ENCODE measurements at regions not wholly inside any gene's neighbourhood (a gene's known extent, or its start where the extent isn't known, plus 50 kb on each side); places are given as distances from the start of the nearest gene placed in this dataset.
A peak's percentile ranks its signal among the peaks of the same experiment; 100 is the strongest.

GRCh38 chr9:86705490-86705889 lies 241.8 kb downstream of the GAS1 start:
- no peaks in the 10 kb centered on the region for H3K36me3 ChIP-seq (ENCODE audit: low read depth)
- no peaks in the 10 kb centered on the region for H3K4me1 ChIP-seq (ENCODE audit: low read depth)
- intact Hi-C loops (cut with DNase I, micrococcal nuclease) = no loop called here
- TF ChIP-seq, protein P1, sequence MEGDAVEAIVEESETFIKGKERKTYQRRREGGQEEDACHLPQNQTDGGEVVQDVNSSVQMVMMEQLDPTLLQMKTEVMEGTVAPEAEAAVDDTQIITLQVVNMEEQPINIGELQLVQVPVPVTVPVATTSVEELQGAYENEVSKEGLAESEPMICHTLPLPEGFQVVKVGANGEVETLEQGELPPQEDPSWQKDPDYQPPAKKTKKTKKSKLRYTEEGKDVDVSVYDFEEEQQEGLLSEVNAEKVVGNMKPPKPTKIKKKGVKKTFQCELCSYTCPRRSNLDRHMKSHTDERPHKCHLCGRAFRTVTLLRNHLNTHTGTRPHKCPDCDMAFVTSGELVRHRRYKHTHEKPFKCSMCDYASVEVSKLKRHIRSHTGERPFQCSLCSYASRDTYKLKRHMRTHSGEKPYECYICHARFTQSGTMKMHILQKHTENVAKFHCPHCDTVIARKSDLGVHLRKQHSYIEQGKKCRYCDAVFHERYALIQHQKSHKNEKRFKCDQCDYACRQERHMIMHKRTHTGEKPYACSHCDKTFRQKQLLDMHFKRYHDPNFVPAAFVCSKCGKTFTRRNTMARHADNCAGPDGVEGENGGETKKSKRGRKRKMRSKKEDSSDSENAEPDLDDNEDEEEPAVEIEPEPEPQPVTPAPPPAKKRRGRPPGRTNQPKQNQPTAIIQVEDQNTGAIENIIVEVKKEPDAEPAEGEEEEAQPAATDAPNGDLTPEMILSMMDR (IDR thresholded peaks at IDR 0.05) = no peak
- no peak for DNase-seq
- H3K4me3 ChIP-seq = no peak overlapping the region
- ATAC-seq = no peak
- no peaks in the 10 kb centered on the region for H3K9me3 ChIP-seq

DNA sequence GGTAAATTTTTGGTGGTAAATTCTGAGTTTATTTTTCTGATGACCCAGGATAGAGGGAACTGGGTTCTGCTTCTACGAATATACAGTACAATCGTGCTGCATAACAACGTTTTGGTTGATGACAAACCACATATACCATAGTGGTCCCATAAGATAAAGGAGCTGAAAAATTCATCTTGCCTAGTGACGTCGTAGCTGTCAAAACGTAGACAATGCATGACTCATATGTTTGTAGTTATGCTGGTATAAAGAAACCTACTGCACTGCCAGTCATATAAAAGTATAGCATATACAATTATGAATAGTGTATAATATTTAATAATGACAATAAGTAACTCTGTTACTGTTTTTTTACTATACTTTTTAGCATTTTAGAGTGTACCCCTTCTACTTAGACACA lies 244.0 kb downstream of the GAS1 start:
- Histone ChIP-seq H3K4me1 (ENCODE audit: low read depth) (no peaks in the 10 kb centered on the region), H3K36me3 (ENCODE audit: low read depth) (no peaks in the 10 kb centered on the region), H3K4me3 (no peak overlapping the region), H3K9me3 (no peaks in the 10 kb centered on the region)
- intact Hi-C loops (cut with DNase I, micrococcal nuclease) = no loop called here
- ATAC-seq (no peak), DNase-seq (no peak)
- TF ChIP-seq, protein P1 (IDR thresholded peaks at IDR 0.05) = no peak

DNA sequence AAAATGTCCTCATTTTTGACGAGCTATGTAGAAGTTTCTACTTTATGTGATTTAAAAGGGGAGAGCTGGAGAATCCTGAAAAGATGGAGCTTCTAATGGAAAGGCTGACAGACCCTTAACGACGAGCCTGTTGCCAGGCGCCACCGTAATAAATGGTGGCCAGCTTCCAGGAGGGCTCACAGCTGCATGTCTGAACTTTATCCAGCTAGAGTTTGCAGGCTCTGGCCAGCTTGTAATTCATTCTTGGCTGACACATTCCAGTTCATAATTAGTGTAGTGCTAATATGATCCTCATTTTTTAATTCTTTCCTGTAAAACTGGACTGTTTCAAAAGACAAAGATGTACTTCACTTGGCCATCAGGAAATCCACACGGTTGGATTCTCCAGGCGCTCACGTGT lies 246.7 kb downstream of the GAS1 start:
- intact Hi-C loops (cut with DNase I, micrococcal nuclease) = no loop called here
- no peak for ATAC-seq
- no peaks in the 10 kb centered on the region for H3K36me3 ChIP-seq (ENCODE audit: low read depth)
- H3K4me1 ChIP-seq (ENCODE audit: low read depth) = no peaks in the 10 kb centered on the region
- TF ChIP-seq, protein P1 (IDR thresholded peaks at IDR 0.05) = no peak
- H3K9me3 ChIP-seq = no peaks in the 10 kb centered on the region
- H3K4me3 ChIP-seq = no peak overlapping the region
- peak in 2 of 3 donors; percentile 29 to 31 for DNase-seq

GRCh38 chr9:86697999-86698398 lies 249.3 kb downstream of the GAS1 start:
- TF ChIP-seq, protein P1 (IDR thresholded peaks at IDR 0.05) = no peak

GRCh38 chr9:86697213-86697612 lies 250.1 kb downstream of the GAS1 start:
- TF ChIP-seq, protein P1 (IDR thresholded peaks at IDR 0.05) = no peak
- Histone ChIP-seq H3K4me1 (ENCODE audit: low read depth) (no peaks in the 10 kb centered on the region), H3K36me3 (ENCODE audit: low read depth) (no peaks in the 10 kb centered on the region), H3K4me3 (no peak overlapping the region), H3K9me3 (no peaks in the 10 kb centered on the region)
- DNase-seq = no peak
- no peak for ATAC-seq
- intact Hi-C loops (cut with DNase I, micrococcal nuclease) = no loop called here

More at GRCh38 chr9:86697999-86698398, 249.3 kb downstream of the GAS1 start:
- no peaks in the 10 kb centered on the region for H3K9me3 ChIP-seq
- DNase-seq (no peak), ATAC-seq (no peak)
- no peaks in the 10 kb centered on the region for H3K36me3 ChIP-seq (ENCODE audit: low read depth)
- intact Hi-C loops (cut with DNase I, micrococcal nuclease) = no loop called here
- H3K4me1 ChIP-seq (ENCODE audit: low read depth) = no peaks in the 10 kb centered on the region
- H3K4me3 ChIP-seq = no peak overlapping the region

GRCh38 chr9:86695910-86696424 lies 251.3 kb downstream of the GAS1 start:
- Histone ChIP-seq H3K36me3 (ENCODE audit: low read depth) (no peaks in the 10 kb centered on the region), H3K9me3 (no peaks in the 10 kb centered on the region), H3K4me1 (ENCODE audit: low read depth) (no peaks in the 10 kb centered on the region), H3K4me3 (no peak overlapping the region)
- intact Hi-C loops (cut with DNase I, micrococcal nuclease) = no loop called here
- TF ChIP-seq, protein P1 (IDR thresholded peaks at IDR 0.05) = no peak
- ATAC-seq (no peak), DNase-seq (no peak)
